HepG2 (cell line): ENCODE measurements at regions not wholly inside any gene's neighbourhood (a gene's known extent, or its start where the extent isn't known, plus 50 kb on each side); places are given as distances from the start of the nearest gene placed in this dataset.

Experiments used
- ATAC-seq: fragments of 200-7000 bp; cut with Tn5 transposase; 3 replicates; pipeline ENCODE4 v1.9.1; 2020; ENCODE audit warnings: mild to moderate bottlenecking, moderate library complexity
- BruUV-seq: library from RNA; stranded (reverse); fragments of 400-500 nt; replicated peaks from 2 replicates; lab custom pipeline; 2021; lab: Mats Ljungman, UMichigan
- CTCF ChIA-PET: fragments of 300-600 bp; formaldehyde crosslinking; extraction: SDS; loops from one replicate; lab custom pipeline; 2021; ENCODE audit warnings: low total read pairs, inconsistent platforms, low intra/inter-chr PET ratio; lab: Yijun Ruan, JAX
- POLR2A ChIA-PET: fragments of 350-600 bp; sonication (Branson Sonifier 250); formaldehyde crosslinking; loops from one replicate; lab custom pipeline; 2020; ENCODE audit warnings: antibody characterized with exemption, inconsistent platforms; lab: Yijun Ruan, JAX
- DNase-seq: peaks from one replicate; pipeline ENCODE4 v3.0.0-alpha.2; 2015; ENCODE audit warnings: low spot score
- FAIRE-seq: peaks from 3 replicates; lab custom pipeline; 2011; peaks lifted over from hg19 to GRCh38; lab: Jason Lieb, UNC
- H2AFZ ChIP-seq: one replicate; pipeline ENCODE4 v1.6.1; 2011; ENCODE audit warnings: low read length, inconsistent platforms
- H3K27ac ChIP-seq: fragments of 300-600 bp; 3 replicates; pipeline ENCODE4 v1.8.0; 2011; ENCODE audit warnings: mixed run types, mild to moderate bottlenecking, mixed read lengths, low read length, inconsistent platforms; ENCODE audit not compliant: insufficient read depth; ENCODE audit errors: extremely low read length
- H3K27me3 ChIP-seq, 2 experiments: fragments of 200-600 bp in 1 of 2; 2 replicates in 1 of 2; 3 replicates in 1 of 2; pipeline versions ENCODE4 v1.6.0 to v1.8.0; 2011; ENCODE audit warnings: low read length in 2 of 2, mild to moderate bottlenecking in 2 of 2, moderate library complexity in 2 of 2, inconsistent platforms in 1 of 2; ENCODE audit not compliant: insufficient read depth in 2 of 2, control insufficient read depth in 1 of 2
- H3K36me3 ChIP-seq, 2 experiments: fragments of 200-600 bp in 1 of 2; replicated peaks in 1 of 2; 2 replicates in 1 of 2; 3 replicates in 1 of 2; pipeline versions ENCODE4 v1.5.1 to v1.8.0; 2011; ENCODE audit warnings: low read length in 2 of 2, inconsistent platforms in 1 of 2; ENCODE audit not compliant: insufficient read depth in 2 of 2, control insufficient read depth in 1 of 2
- H3K4me1 ChIP-seq: 2 replicates; pipeline ENCODE4 v1.5.1; 2012; ENCODE audit warnings: low read length, inconsistent platforms; ENCODE audit not compliant: insufficient read depth
- H3K4me2 ChIP-seq: 2 replicates; pipeline ENCODE4 v1.6.0; 2011; ENCODE audit warnings: low read depth, low read length, inconsistent platforms
- H3K4me3 ChIP-seq, 3 experiments: fragments of 200-600 bp in 1 of 3; sonication (generic), shearing (Covaris generic) in 1 of 3; replicated peaks in 1 of 3; 2 replicates each; pipeline ENCODE4 v1.5.1; 2011 to 2016; ENCODE audit warnings: low read length in 3 of 3, inconsistent platforms in 2 of 3, low read depth in 2 of 3, mild to moderate bottlenecking in 2 of 3, control low read depth in 1 of 3, mixed read lengths in 1 of 3; ENCODE audit not compliant: insufficient read depth in 1 of 3
- H3K79me2 ChIP-seq: one replicate; pipeline ENCODE4 v1.6.1; 2011; ENCODE audit warnings: low read length, inconsistent platforms; ENCODE audit not compliant: insufficient read depth
- H3K9ac ChIP-seq: 2 replicates; pipeline ENCODE4 v1.6.0; 2011; ENCODE audit warnings: mild to moderate bottlenecking, low read depth, low read length, inconsistent platforms; ENCODE audit not compliant: insufficient read depth
- H3K9me3 ChIP-seq: 2 replicates; pipeline ENCODE4 v1.5.1; 2012; ENCODE audit warnings: mild to moderate bottlenecking, low read length
- H4K20me1 ChIP-seq: 2 replicates; pipeline ENCODE4 v1.6.0; 2011; ENCODE audit warnings: inconsistent platforms, mild to moderate bottlenecking, low read length, moderate library complexity; ENCODE audit not compliant: insufficient read depth
- AGO1 ChIP-seq: fragments of 200-400 bp; formaldehyde crosslinking; IDR thresholded peaks from 2 replicates; pipeline ENCODE4 v1.6.1; 2017; ENCODE audit warnings: mild to moderate bottlenecking, low read depth, low read length, moderate library complexity; ENCODE audit not compliant: poor library complexity, severe bottlenecking
- CCDC6 ChIP-seq: sonication (generic); formaldehyde crosslinking; IDR thresholded peaks from 2 replicates; pipeline ENCODE4 v1.8.1; 2022; ENCODE audit warnings: mild to moderate bottlenecking, missing genetic modification reagents, moderate library complexity
- JUNB ChIP-seq: sonication (generic); formaldehyde crosslinking; IDR thresholded peaks from 2 replicates; pipeline ENCODE4 v1.8.0; 2022; ENCODE audit warnings: missing genetic modification reagents, mild to moderate bottlenecking, borderline replicate concordance
- NFIC ChIP-seq: IDR thresholded peaks from 2 replicates; pipeline ENCODE4 v1.6.1; 2012; ENCODE audit warnings: mild to moderate bottlenecking, low read length, inconsistent platforms
- NR2F1 ChIP-seq, 2 experiments: fragments of 450-650 bp in 1 of 2; formaldehyde crosslinking in 1 of 2; IDR thresholded peaks; 2 replicates each; pipeline versions ENCODE4 v1.5.0 to v1.6.1; 2016 to 2020; ENCODE audit warnings: mild to moderate bottlenecking in 1 of 2, missing compliant biosample characterization in 1 of 2, missing genetic modification reagents in 1 of 2, moderate library complexity in 1 of 2
- RXRB ChIP-seq: IDR thresholded peaks from 2 replicates; pipeline ENCODE4 v1.6.1; 2016; ENCODE audit warnings: borderline replicate concordance, missing genetic modification reagents, missing compliant biosample characterization
- SMAD9 ChIP-seq: sonication (generic); formaldehyde crosslinking; IDR thresholded peaks from 2 replicates; pipeline ENCODE4 v1.5.1; 2020; ENCODE audit warnings: mild to moderate bottlenecking, missing genetic modification reagents
- STAG1 ChIP-seq: sonication (generic); formaldehyde crosslinking; IDR thresholded peaks from 2 replicates; pipeline ENCODE4 v1.4.0; 2020; ENCODE audit warnings: missing genetic modification reagents
- ZNF274 ChIP-seq: sonication (generic); formaldehyde crosslinking; IDR thresholded peaks from 2 replicates; pipeline ENCODE4 v1.5.1; 2020; ENCODE audit warnings: mild to moderate bottlenecking, missing genetic modification reagents
- WGBS: methylation state at CpG from one replicate; pipeline ENCODE4 v1.1.6; 2017; ENCODE audit warnings: low lambda C conversion rate; 5-methylcytosine and 5-hydroxymethylcytosine counted together
- in situ Hi-C: cut with HindIII; loops from 2 replicates; pipeline ENCODE4 v1.10.0; 2017; ENCODE audit warnings: low pct_unique_long_range_greater_than_20kb; ENCODE audit not compliant: extremely low pct_ligation_motif_present
- intact Hi-C: fragments of 100-400 bp; cut with micrococcal nuclease; formaldehyde crosslinking; loops from one replicate; pipeline ENCODE4 v1.10.0; 2022; ENCODE audit not compliant: unreplicated experiment
- TF ChIP-seq, protein P1 (sequence below): sonication (generic); formaldehyde crosslinking; IDR thresholded peaks from 2 replicates; pipeline ENCODE4 v1.4.0; 2020; ENCODE audit warnings: missing genetic modification reagents
- TF ChIP-seq, protein P2 (sequence below): sonication (generic); formaldehyde crosslinking; IDR thresholded peaks from 2 replicates; pipeline ENCODE4 v1.4.0; 2020; ENCODE audit warnings: missing genetic modification reagents, borderline replicate concordance
- TF ChIP-seq, protein P3 (sequence below): fragments of 450-650 bp; IDR thresholded peaks from 2 replicates; pipeline ENCODE4 v1.6.1; 2016
- TF ChIP-seq, protein P4 (sequence below): sonication (generic); formaldehyde crosslinking; conservative IDR thresholded peaks from 2 replicates; pipeline ENCODE4 v1.4.0; 2020; ENCODE audit warnings: missing genetic modification reagents
- TF ChIP-seq, protein P5 (sequence below): sonication (generic); formaldehyde crosslinking; IDR thresholded peaks from 2 replicates; pipeline ENCODE4 v1.5.1; 2020; ENCODE audit warnings: mild to moderate bottlenecking, missing genetic modification reagents, borderline replicate concordance

DNA sequence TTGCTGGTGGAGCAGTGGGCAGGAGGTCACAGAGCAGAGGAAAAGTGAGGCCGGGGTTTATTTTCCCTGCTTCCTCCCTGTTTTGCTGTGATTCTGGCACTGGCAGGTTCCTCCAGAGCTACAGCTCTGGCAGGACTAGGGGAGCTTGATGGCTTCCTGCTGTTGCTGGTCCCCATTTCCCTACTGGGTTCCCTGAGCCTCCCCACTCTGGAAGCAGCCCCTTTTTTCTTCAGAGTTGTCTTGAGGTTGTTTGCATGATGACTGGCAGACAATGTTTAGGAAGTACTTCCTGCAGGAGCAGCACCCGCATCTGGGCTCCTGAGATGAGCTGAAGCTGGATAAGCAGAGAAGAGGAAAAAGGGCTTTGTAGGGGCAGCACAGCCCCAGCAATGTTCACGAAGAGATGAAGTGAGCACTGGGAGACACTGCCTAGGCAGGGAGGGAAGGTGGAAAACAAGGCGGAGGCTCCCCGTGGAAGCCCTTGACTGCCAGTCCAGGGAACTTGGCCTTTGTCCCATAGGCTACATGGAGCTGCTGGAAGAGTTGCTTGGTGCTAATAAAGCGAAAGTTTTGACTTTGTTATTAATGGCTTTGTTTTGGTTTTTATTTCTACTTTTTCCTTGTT lies 126.9 kb downstream of the SLC38A6 start (continued):
- TF ChIP-seq SMAD9 (no peak), ZNF274 (CRISPR knock-in tag) (no peak), RXRB (CRISPR knock-in tag) (no peak)

DNA sequence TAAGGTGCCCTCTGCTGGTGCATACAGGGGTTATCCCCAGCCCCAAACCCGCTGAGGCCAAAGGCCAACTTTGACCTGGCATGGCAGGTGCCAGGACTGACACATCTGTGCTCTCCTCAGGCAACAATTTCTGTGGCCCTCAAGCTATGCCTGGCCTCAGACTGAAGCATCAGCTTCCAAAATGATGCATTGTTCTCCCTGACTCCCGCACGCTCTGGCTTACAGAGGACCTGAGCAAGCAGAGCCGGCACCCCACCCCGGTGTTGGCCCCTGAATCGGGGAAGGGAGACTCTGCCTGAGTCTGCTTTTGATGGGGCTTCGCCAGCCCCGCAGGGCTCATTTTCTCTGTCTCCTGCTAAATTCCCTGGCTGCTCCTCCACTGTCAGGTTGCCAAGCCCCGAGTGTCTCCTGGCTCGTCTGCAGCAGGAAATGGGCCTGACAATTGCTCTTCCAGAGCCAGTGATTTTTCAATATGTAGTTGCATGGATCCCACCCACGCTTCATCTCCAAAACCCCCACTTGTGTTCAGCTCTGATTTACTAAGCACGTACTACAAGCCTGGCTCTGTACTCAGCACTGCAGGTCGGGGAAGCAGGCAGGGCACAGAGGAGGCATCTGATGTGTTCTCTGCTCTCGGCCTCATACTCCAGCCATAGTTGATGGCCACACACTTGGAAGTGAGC lies 126.1 kb downstream of the SLC38A6 start:
- Histone ChIP-seq H3K36me3 (no peaks in the 10 kb centered on the region), H3K79me2 (no peaks in the 10 kb centered on the region), H2AFZ (no peak overlapping the region), H3K4me1 (peaks cover 49% of the 10 kb centered on the region), H3K9me3 (no peaks in the 10 kb centered on the region), H3K9ac (no peak overlapping the region), H3K4me3 (no peak overlapping the region), H3K27ac (no peak overlapping the region), H3K27me3 (no peaks in the 10 kb centered on the region), H4K20me1 (no peaks in the 10 kb centered on the region), H3K4me2 (no peak overlapping the region)
- ChIA-PET POLR2A (no interaction called here), CTCF (no interaction called here)
- intact Hi-C loops = no loop called here
- no peak for ATAC-seq
- in situ Hi-C loops = loop anchor here (10.0 kb wide), 1 partner anchor 482 kb away; no protein-coding TSS in a partner anchor
- BruUV-seq = no TSS peak
- DNase-seq = no peak
- no peak for FAIRE-seq
- WGBS = 97% methylated on average over 8 of the region's 14 CpGs
- TF ChIP-seq, protein P1, sequence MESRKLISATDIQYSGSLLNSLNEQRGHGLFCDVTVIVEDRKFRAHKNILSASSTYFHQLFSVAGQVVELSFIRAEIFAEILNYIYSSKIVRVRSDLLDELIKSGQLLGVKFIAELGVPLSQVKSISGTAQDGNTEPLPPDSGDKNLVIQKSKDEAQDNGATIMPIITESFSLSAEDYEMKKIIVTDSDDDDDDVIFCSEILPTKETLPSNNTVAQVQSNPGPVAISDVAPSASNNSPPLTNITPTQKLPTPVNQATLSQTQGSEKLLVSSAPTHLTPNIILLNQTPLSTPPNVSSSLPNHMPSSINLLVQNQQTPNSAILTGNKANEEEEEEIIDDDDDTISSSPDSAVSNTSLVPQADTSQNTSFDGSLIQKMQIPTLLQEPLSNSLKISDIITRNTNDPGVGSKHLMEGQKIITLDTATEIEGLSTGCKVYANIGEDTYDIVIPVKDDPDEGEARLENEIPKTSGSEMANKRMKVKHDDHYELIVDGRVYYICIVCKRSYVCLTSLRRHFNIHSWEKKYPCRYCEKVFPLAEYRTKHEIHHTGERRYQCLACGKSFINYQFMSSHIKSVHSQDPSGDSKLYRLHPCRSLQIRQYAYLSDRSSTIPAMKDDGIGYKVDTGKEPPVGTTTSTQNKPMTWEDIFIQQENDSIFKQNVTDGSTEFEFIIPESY (CRISPR knock-in tag) = peak; percentile 93
- TF ChIP-seq NFIC = no peak
- TF ChIP-seq, protein P2, sequence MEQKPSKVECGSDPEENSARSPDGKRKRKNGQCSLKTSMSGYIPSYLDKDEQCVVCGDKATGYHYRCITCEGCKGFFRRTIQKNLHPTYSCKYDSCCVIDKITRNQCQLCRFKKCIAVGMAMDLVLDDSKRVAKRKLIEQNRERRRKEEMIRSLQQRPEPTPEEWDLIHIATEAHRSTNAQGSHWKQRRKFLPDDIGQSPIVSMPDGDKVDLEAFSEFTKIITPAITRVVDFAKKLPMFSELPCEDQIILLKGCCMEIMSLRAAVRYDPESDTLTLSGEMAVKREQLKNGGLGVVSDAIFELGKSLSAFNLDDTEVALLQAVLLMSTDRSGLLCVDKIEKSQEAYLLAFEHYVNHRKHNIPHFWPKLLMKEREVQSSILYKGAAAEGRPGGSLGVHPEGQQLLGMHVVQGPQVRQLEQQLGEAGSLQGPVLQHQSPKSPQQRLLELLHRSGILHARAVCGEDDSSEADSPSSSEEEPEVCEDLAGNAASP = no peak
- TF ChIP-seq STAG1 (CRISPR knock-in tag) = peak; percentile 33
- TF ChIP-seq CCDC6 (CRISPR knock-in tag) = no peak
- TF ChIP-seq, protein P3, sequence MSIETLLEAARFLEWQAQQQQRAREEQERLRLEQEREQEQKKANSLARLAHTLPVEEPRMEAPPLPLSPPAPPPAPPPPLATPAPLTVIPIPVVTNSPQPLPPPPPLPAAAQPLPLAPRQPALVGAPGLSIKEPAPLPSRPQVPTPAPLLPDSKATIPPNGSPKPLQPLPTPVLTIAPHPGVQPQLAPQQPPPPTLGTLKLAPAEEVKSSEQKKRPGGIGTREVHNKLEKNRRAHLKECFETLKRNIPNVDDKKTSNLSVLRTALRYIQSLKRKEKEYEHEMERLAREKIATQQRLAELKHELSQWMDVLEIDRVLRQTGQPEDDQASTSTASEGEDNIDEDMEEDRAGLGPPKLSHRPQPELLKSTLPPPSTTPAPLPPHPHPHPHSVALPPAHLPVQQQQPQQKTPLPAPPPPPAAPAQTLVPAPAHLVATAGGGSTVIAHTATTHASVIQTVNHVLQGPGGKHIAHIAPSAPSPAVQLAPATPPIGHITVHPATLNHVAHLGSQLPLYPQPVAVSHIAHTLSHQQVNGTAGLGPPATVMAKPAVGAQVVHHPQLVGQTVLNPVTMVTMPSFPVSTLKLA = no peak
- TF ChIP-seq JUNB (CRISPR knock-in tag) = no peak
- TF ChIP-seq, protein P4, sequence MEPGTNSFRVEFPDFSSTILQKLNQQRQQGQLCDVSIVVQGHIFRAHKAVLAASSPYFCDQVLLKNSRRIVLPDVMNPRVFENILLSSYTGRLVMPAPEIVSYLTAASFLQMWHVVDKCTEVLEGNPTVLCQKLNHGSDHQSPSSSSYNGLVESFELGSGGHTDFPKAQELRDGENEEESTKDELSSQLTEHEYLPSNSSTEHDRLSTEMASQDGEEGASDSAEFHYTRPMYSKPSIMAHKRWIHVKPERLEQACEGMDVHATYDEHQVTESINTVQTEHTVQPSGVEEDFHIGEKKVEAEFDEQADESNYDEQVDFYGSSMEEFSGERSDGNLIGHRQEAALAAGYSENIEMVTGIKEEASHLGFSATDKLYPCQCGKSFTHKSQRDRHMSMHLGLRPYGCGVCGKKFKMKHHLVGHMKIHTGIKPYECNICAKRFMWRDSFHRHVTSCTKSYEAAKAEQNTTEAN (CRISPR knock-in tag) = no peak
- TF ChIP-seq AGO1 = no peak
- 0 out of 4 replicates have a peak, but pooled peaks of 1 of the 2 experiments have one; percentile 52 for TF ChIP-seq NR2F1 (CRISPR knock-in tag; IDR thresholded peaks at IDR 0.05)
- TF ChIP-seq, protein P5, sequence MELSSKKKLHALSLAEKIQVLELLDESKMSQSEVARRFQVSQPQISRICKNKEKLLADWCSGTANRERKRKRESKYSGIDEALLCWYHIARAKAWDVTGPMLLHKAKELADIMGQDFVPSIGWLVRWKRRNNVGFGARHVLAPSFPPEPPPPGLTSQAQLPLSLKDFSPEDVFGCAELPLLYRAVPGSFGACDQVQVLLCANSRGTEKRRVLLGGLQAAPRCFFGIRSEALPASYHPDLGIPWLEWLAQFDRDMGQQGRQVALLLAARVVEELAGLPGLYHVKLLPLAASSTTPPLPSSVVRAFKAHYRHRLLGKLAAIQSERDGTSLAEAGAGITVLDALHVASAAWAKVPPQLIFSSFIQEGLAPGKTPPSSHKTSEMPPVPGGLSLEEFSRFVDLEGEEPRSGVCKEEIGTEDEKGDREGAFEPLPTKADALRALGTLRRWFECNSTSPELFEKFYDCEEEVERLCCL (CRISPR knock-in tag) = no peak
